Uterus (tissue), 3 donors: ENCODE measurements at regions not wholly inside any gene's neighbourhood (a gene's known extent, or its start where the extent isn't known, plus 50 kb on each side); places are given as distances from the start of the nearest gene placed in this dataset.

Source experiments
- DNase-seq, 2 donors: peaks; one replicate each; pipeline ENCODE4 v3.0.0-alpha.2; 2019 to 2020
- H3K27ac ChIP-seq, 2 donors: fragments of 200-600 bp; sonication (generic); 1 replicate in 1 of 2; 2 replicates in 1 of 2; pipeline ENCODE4 v1.5.1; 2016 to 2018
- H3K27me3 ChIP-seq, 2 donors: fragments of 200-600 bp; sonication (generic); one replicate each; pipeline ENCODE4 v1.5.1; 2018 to 2019; ENCODE audit warnings: control low read depth in 1 of 2
- H3K36me3 ChIP-seq, 2 donors: fragments of 200-600 bp; sonication (generic); one replicate each; pipeline ENCODE4 v1.5.1; 2019; ENCODE audit warnings: control low read depth in 1 of 2
- H3K4me1 ChIP-seq, 2 donors: fragments of 200-600 bp; sonication (generic); one replicate each; pipeline ENCODE4 v1.5.1; 2018 to 2019; ENCODE audit warnings: control low read depth in 1 of 2
- H3K4me3 ChIP-seq, 2 donors: fragments of 200-600 bp; sonication (generic); 1 replicate in 1 of 2; 2 replicates in 1 of 2; pipeline ENCODE4 v1.5.1; 2018 to 2019; ENCODE audit warnings: mild to moderate bottlenecking in 1 of 2
- H3K9me3 ChIP-seq, 2 donors: fragments of 200-600 bp; sonication (generic); one replicate each; pipeline ENCODE4 v1.5.1; 2019; ENCODE audit warnings: control low read depth in 1 of 2
- POLR2A ChIP-seq, 2 donors: fragments of 450-650 bp; IDR thresholded peaks; one replicate each; pipeline ENCODE4 v1.6.1; 2016; ENCODE audit warnings: antibody characterized with exemption in 2 of 2, mild to moderate bottlenecking in 1 of 2, moderate library complexity in 1 of 2
- intact Hi-C: fragments of 100-400 bp; cut with DNase I; formaldehyde crosslinking; loops from one replicate; pipeline ENCODE4 v1.15.1; 2023; ENCODE audit warnings: low total_unique reads
- TF ChIP-seq, protein P1 (sequence below), 4 experiments: fragments of 200-600 bp in 2 of 4; fragments of 450-650 bp in 2 of 4; sonication (generic) in 2 of 4; IDR thresholded peaks; one replicate each; pipeline ENCODE4 v1.5.1; 2016 to 2019; ENCODE audit warnings: antibody characterized with exemption in 4 of 4, mild to moderate bottlenecking in 2 of 4, moderate library complexity in 1 of 4
- donor health status: DM: yes; HTN: yes; CAD: no.

DNA sequence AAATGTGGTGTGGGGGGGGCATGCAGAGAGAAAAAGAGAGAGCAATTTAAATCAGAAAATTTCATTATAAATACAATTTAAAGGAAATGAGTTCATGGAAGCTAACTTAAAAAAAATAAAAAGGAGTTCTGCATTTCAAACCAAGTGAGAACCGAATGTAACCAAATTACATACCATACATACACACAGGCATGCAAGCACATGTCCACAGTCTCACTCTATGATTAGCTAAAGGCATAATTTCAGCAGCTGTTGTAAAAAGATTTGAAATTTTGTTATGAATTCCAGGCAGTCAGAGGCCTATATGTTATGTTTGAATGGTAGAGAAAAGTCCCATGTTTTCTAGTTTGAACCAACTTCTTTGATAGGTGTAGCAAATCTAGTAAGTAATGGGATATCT, 611.6 kb upstream of the ADGRL3 start:
- no peaks in the 10 kb centered on the region for H3K9me3 ChIP-seq
- no peak for TF ChIP-seq POLR2A (IDR thresholded peaks at IDR 0.05)
- TF ChIP-seq, protein P1, sequence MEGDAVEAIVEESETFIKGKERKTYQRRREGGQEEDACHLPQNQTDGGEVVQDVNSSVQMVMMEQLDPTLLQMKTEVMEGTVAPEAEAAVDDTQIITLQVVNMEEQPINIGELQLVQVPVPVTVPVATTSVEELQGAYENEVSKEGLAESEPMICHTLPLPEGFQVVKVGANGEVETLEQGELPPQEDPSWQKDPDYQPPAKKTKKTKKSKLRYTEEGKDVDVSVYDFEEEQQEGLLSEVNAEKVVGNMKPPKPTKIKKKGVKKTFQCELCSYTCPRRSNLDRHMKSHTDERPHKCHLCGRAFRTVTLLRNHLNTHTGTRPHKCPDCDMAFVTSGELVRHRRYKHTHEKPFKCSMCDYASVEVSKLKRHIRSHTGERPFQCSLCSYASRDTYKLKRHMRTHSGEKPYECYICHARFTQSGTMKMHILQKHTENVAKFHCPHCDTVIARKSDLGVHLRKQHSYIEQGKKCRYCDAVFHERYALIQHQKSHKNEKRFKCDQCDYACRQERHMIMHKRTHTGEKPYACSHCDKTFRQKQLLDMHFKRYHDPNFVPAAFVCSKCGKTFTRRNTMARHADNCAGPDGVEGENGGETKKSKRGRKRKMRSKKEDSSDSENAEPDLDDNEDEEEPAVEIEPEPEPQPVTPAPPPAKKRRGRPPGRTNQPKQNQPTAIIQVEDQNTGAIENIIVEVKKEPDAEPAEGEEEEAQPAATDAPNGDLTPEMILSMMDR (IDR thresholded peaks at IDR 0.05), result no peak
- DNase-seq, result no peak
- H3K4me3 ChIP-seq, result no peak overlapping the region
- no peak overlapping the region for H3K27ac ChIP-seq
- intact Hi-C loops, result no loop called here
- no peaks in the 10 kb centered on the region for H3K27me3 ChIP-seq
- H3K36me3 ChIP-seq, result no peaks in the 10 kb centered on the region
- H3K4me1 ChIP-seq, result no peaks in the 10 kb centered on the region

- intact Hi-C loops, result no loop called here
- no peaks in the 10 kb centered on the region for H3K36me3 ChIP-seq
- DNase-seq, result no peak
Observed at GRCh38 chr4:60589425-60589824, 610.7 kb upstream of the ADGRL3 start.

GRCh38 chr4:60590116-60590515, 610.0 kb upstream of the ADGRL3 start:
- intact Hi-C loops, result no loop called here
- no peak for TF ChIP-seq POLR2A (IDR thresholded peaks at IDR 0.05)
- TF ChIP-seq, protein P1 (IDR thresholded peaks at IDR 0.05), result no peak
- no peak for DNase-seq
- H3K4me3 ChIP-seq, result no peak overlapping the region
- H3K9me3 ChIP-seq, result no peaks in the 10 kb centered on the region
- no peaks in the 10 kb centered on the region for H3K4me1 ChIP-seq
- no peaks in the 10 kb centered on the region for H3K27me3 ChIP-seq
- no peaks in the 10 kb centered on the region for H3K36me3 ChIP-seq
- no peak overlapping the region for H3K27ac ChIP-seq

More at GRCh38 chr4:60589425-60589824, 610.7 kb upstream of the ADGRL3 start:
- Histone ChIP-seq H3K27me3 (no peaks in the 10 kb centered on the region), H3K4me3 (no peak overlapping the region), H3K9me3 (no peaks in the 10 kb centered on the region), H3K4me1 (no peaks in the 10 kb centered on the region), H3K27ac (no peak overlapping the region)
- TF ChIP-seq, protein P1 (IDR thresholded peaks at IDR 0.05), result no peak
- no peak for TF ChIP-seq POLR2A (IDR thresholded peaks at IDR 0.05)

DNA sequence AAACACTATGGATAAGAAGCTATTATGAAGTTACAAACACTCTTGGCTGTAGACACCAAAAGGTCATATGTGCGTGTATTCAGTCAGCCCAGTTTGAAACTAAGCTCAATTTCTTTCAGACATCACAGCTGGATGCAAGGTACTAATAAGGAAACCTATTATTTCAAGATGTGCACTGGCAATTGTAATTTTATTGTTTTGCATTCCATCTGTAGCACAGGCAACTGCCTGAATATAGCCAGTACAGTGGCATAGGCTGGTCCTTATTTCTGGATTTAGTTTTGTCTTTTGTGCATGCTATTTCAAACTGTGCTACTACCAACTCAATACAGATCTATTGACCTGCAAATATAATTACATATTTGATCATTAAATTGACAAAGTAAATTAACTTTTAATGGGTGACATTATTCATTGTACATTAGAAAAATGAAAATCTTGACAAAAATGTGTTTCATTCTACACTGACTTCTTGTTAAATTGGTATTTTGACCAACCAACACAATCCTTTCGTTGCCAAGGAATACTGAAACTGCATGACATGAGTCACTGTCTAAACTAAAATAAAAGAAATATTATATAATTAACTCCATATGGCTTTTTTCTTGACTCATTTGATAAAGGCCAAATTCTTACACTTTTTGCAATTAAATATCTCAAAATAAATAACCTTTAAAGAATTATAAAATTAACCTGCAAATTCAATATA, 594.3 kb upstream of the ADGRL3 start:
- no peak for DNase-seq
- Histone ChIP-seq H3K4me3 (no peak overlapping the region), H3K4me1 (no peaks in the 10 kb centered on the region), H3K27ac (no peak overlapping the region), H3K36me3 (no peaks in the 10 kb centered on the region), H3K27me3 (no peaks in the 10 kb centered on the region), H3K9me3 (no peaks in the 10 kb centered on the region)
- no peak for TF ChIP-seq POLR2A (IDR thresholded peaks at IDR 0.05)
- TF ChIP-seq, protein P1 (IDR thresholded peaks at IDR 0.05), result no peak
- intact Hi-C loops, result no loop called here

- intact Hi-C loops, result no loop called here
- Histone ChIP-seq H3K4me1 (no peaks in the 10 kb centered on the region), H3K36me3 (no peaks in the 10 kb centered on the region)
Observed at GRCh38 chr4:60611762-60612496, 588.2 kb upstream of the ADGRL3 start.

More at GRCh38 chr4:60611762-60612496, 588.2 kb upstream of the ADGRL3 start:
- no peaks in the 10 kb centered on the region for H3K27me3 ChIP-seq
- H3K9me3 ChIP-seq, result no peaks in the 10 kb centered on the region
- no peak for TF ChIP-seq POLR2A (IDR thresholded peaks at IDR 0.05)
- TF ChIP-seq, protein P1 (IDR thresholded peaks at IDR 0.05), result no peak
- H3K27ac ChIP-seq, result no peak overlapping the region
- H3K4me3 ChIP-seq, result no peak overlapping the region
- DNase-seq, result no peak
